Renal cortex interstitium (tissue), 11 donors: ENCODE measurements at regions not wholly inside any gene's neighbourhood (a gene's known extent, or its start where the extent isn't known, plus 50 kb on each side); places are given as distances from the start of the nearest gene placed in this dataset.

Source experiments
- DNase-seq, 11 donors: peaks; one replicate each; pipeline ENCODE4 v3.0.0-alpha.2; 2013; ENCODE audit warnings: low read depth in 9 of 11, low spot score in 4 of 11; ENCODE audit errors: extremely low read depth in 1 of 11

DNA sequence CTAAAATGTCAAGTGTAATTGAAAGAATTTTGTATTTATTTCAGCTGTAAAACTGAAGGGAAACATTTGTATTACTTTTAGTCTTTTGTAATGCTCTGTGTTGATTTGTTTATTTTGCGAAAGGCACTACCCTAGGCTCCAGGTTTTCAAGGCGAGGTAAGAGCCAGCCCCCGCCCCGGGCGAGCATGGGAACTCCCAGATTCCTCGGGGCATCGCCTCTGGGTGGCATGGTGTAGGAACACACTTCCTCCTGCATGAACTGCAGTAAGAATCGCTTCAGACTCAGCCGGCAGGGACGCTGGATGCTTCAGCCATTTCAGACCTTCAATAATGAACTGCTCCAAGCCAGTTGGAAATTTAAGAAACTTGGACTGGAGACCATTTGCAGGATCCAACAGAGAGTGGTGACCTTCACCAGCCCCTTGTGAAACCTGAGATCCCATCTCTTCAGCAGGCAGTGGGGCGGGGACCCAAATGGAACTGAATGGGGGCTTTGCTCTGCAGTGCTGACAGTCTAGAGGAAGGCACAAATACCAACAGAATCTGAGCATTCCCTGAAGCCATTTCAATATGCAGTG lies 544.3 kb upstream of the MGMT start:
- no peak for DNase-seq

- no peak for DNase-seq
Observed at GRCh38 chr10:128924918-128925317, 542.1 kb upstream of the MGMT start.

DNA sequence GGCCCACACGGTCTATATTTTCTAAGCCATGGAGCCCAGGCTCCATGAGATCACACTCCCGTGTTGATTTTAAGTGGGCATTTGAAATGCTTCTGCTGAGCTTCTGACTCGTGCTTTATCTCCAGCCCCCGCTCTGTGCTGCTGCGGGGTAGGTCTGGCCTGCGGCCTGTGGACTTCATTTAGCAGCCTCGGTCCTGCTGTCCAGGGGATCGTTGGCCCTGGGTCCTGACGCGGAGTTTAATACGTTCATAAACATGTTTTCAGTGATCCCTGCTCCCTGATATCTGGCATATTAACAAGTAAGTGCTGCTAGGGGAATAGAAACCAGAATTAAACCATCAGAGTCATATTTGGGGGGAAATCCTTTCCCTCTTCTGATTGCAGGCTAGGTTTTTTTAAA lies 540.3 kb upstream of the MGMT start:
- DNase-seq = no peak

DNA sequence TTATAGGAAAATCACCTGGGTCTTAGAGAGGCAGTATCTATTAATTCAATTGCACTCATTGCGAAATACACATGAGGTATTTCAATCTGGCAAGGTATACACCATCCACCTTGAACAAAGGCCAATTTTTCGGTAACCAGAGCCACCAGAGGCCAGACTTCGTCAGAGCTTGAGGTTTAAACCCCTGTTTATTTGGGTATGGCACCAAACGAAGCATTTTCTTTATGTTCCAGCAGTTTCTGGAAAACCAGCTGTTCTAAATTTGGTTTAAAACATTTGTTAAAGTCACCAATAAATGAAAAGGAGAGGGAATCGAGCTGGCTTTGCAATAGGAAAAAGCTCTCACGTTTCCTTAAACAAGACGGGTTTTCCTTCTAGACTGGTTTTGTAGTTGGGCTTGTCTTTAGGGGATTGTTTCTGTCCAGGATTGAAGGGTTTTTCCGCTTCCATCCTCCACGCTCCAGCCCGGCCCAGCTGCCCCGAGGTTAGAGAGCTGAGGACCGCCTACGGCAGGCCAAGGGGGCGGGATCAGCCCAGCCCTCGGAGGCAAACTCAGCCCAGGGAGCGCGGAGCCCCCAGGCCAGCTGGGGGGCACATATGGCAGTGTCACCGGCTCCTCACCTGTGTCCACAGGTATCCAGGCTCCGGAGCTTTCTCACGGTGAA lies 539.4 kb upstream of the MGMT start:
- peak in 1 of 11 donors; percentile 25 for DNase-seq

GRCh38 chr10:128928231-128928836 lies 538.7 kb upstream of the MGMT start:
- no peak for DNase-seq

DNA sequence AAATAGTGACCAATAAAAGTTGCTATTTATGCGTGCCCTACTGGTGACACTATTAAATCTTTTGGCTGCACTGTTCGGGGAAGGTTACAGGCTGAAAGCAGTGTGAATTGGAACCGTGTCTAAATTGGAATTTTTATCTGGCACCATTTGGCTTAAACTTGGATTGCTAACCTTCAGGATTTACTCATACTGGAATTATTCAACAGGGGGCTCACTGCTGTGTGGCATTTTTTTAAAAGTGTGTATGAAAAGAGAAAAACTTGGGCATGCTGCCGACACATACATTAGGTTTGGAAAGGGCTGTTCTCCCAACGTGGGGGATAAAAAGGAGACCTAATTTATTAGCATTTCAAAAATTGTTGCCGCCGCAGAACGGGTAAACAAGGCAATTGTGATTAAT lies 537.9 kb upstream of the MGMT start:
- peak in 1 of 11 donors; percentile 35 for DNase-seq

GRCh38 chr10:128929767-128930166 lies 537.3 kb upstream of the MGMT start:
- no peak for DNase-seq

- no peak for DNase-seq
Observed at GRCh38 chr10:128930515-128930914, 536.5 kb upstream of the MGMT start.

DNA sequence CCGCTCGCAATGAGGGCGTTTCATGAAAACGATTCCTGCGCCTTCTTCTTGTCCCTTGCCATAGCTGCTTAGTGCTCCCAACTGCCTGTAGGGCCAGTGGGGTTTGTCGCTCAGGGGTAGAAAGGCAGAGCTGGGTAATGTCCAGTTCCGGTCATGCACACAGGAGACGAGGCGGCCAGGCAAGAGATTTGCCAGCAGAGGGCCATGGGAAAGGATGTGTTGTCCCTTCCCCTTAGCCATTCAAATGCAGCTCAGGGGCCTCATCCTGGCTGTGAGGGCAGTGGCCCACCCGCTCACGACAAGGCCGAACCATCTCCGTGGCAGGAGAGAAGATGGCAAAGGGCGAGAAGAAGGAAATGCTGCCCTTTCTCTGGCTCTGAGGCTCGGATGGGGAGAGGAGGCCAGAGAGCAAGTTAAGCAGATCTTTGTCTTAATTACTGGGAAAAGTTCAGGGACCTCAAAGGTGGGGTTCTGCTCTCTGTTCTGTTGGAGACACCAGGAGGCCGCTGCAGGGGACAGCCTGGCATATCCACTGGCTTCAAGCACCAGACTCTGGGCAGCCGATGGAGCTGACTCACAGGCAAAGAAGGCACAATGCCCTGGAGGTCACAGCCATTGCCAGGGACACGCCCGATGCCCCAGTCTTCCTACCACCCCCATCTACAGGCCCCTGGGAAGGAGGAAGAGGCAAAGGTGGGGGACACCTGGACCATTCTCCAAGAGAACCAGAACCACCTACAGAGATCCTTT lies 534.8 kb upstream of the MGMT start:
- DNase-seq = no peak

- DNase-seq = no peak
Observed at GRCh38 chr10:128934492-128934891, 532.5 kb upstream of the MGMT start.

DNA sequence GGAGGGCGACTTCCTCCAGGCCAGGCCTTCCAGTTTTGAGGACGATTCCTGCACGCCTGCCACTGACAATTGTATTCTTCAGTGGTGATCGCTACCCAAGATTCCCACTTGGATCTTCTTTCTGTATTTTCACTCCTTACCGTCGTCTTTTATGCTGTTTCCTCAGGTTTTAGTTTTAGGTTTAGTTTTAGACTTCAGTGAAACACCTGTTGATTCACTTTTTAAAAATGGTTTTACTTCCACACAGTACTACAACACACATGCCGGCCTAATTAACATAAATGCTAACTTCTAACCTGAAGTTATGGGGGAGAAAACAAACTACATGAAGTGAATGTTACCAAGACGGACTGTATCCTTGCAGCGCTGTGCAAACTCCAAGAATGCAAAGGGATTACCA lies 530.6 kb upstream of the MGMT start:
- DNase-seq = no peak

GRCh38 chr10:128938558-128938957 lies 528.5 kb upstream of the MGMT start:
- DNase-seq = no peak

- DNase-seq = no peak
Observed at GRCh38 chr10:128940081-128940480, 527.0 kb upstream of the MGMT start.

- DNase-seq = no peak
Observed at GRCh38 chr10:128943111-128943510, 523.9 kb upstream of the MGMT start.

GRCh38 chr10:128945398-128945797 lies 521.6 kb upstream of the MGMT start:
- no peak for DNase-seq

DNA sequence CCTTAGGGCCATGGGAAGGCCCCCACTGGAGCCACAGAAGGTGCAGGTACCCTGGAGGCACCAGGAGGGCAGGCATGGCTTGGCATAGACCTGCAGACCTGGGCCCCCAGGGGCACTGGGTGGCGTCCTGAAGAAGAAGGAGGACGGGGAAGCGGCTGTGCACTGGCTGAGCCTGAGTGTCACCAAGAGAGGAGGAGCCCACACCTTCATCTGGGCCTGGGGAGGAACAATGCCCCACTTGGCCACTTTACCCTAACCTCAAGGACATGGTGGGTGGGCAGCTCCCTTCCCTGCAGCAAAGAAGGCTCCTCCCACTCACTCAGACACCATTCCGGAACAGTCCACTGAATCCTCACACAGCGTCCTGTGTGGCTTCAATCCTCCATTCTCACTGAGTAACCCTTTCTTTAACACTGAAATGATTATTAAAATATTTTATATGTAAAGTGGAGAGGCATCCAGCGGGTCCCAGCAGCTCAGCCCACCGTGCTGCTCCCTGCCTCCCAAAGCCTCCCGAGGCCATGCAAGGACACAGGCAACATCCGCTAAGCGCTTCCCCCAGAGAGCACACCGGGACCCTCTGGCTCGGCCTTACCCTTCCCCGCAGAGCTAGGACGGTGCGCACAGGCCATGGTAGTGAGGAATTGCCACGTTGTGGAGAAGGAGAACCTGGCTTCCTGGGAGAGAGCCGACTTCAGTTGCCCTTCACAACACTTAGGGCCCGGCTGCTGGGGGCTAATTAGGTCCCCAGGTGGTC lies 516.7 kb upstream of the MGMT start:
- no peak for DNase-seq

DNA sequence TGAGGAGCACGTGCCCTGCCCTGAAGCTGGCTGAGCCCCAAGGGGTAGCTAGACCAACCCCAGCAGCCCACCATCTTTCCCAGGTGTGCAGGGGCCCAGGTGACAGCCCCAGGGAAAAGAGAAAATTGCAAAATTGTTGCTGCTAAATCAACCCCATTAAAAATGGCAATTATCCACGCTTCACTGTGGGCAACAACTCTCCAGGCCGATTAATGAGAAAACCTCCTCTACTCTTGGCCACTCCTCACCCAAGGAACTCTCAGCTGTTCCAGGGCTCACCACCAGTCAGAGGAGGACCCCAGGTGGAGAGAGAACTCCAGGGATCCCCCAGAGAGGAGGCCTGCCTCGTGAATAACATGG lies 516.1 kb upstream of the MGMT start:
- no peak for DNase-seq

DNA sequence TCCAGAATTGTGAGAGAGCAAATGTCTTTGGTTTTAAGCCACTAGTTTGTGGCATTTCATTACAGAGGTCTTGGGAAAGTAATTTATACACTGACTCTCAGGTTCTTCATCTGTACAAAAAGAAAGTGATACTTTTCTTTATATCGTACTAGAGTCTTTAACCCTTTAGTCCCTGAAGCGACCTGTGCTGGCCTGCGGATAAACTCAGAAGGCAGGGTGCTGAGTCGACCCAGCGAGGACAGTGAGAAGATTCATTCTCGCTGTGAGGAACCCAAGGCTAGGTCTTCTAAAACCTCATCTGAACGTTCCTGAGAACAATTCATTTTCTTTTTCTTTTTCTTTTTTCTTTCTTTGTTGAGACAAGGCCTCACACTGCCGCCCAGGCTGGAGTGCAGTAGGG lies 514.2 kb upstream of the MGMT start:
- no peak for DNase-seq

- no peak for DNase-seq
Observed at GRCh38 chr10:128956149-128956548, 510.9 kb upstream of the MGMT start.

- DNase-seq = no peak
Observed at GRCh38 chr10:128957221-128957620, 509.8 kb upstream of the MGMT start.
